CD4-positive, alpha-beta T cell treated with Interleukin-1 beta for 1 hour (primary cell): ENCODE measurements at regions not wholly inside any gene's neighbourhood (a gene's known extent, or its start where the extent isn't known, plus 50 kb on each side); places are given as distances from the start of the nearest gene placed in this dataset.

Experiments used
- DNase-seq, 2 donors: peaks; one replicate each; pipeline ENCODE4 v3.0.0-alpha.2; 2020 to 2022

DNA sequence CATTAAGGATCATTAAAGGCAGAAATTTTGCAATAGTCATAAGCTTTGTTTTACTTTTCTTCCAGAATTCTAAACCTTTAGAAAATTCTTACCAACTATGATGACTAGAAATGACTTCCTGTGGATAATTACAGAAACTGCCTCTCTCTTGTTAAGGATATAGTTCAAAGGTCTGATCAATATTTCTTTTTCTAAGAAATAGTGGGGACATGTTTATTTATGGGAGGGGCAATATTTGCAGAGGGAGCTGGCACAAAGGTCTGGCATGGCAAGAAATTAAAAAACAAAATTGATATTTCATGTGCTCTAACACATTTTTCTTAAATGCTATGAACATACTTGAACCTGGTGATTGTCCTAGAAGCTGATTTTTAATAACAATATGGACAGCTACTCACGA, 448.9 kb downstream of the KCTD8 start:
- no peak for DNase-seq

- DNase-seq = no peak
These were observed 446.2 kb downstream of the KCTD8 start for GRCh38 chr4:44002368-44002767.

DNA sequence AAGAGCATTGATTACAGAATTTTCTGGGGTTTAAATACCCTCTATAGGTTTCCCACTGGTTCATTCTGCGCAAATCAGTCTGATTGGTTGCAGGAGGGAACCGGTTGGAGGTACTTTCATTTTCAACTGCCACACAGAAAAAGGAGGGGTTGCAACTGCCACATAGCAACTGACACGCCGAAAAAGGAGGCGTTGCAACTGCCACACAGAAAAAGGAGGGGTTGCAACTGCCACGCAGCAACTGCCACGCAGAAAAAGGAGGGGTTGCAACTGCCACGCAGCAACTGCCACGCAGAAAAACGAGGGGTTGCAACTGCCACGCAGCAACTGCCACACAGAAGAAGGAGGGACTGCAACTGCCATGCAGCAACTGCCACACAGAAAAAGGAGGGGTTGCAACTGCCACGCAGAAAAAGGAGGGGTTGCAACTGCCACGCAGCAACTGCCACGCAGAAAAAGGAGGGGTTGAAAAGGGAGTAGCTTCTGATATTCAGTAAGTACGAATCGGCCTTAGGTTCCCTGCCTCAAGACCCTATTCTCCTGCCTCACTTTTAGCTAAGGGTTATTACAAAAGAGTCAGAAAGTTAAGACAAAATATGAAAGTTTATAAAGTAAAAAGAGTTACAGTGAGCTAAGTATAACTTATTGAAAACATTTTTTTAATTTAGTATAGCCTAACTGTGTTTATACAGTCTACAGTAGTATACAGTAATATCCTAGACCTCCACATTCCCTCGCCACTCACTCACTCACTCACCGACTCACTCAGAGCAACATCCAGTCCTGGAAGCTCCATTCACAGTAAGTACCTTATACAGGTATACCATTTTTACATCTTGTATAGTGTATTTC, 431.8 kb downstream of the KCTD8 start:
- DNase-seq = no peak

GRCh38 chr4:44017422-44017739, 431.2 kb downstream of the KCTD8 start:
- DNase-seq = no peak

DNA sequence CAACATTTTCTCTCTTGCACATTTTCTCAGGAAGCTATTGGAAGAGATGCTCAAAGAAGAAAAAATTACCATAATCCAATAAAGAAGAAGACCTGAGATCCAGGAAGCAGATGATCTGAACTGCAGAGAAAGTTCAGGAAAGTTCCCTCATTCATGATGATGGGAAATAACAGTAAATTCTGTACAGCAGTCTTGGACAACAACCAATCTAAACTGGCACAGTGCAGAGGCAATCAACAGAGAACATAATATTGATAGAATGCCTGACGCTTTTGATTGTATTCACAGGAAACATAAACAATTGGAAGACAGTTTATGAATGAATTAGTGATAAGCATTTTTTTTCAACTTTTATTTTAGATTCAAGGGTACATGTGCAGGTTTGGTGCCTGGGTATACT, 428.9 kb downstream of the KCTD8 start:
- DNase-seq = no peak

DNA sequence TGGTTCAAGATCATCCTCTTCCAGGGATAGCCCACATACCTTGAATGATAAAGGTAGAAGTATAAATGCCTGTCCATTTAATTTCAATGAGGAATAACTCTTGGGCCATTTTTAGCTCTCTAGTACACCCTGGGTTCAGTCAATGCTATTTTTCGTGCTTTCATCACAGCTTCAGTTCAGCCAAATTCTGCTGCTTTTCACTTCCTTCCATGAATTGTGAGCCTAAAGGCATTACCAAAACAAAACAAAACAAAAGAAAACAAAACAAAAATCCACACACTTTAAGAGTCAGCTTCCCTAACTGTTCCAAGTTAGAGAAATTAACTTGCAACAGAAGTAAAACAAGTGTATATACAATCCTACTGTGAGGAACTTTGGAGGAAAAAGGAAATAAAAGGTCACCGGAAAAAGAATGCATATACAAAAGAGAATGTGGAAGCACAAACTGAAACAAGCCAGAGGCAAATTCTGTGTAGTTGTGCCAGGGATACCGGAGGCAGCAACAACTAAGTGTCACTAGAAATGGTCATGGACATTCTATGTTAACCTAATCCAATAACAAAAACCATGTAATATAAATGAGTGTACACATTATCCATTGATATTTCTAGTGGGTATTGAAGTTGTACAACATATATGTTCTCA, 423.1 kb downstream of the KCTD8 start:
- no peak for DNase-seq

GRCh38 chr4:44038811-44039210, 409.8 kb downstream of the KCTD8 start:
- no peak for DNase-seq

GRCh38 chr4:44046491-44046890, 402.1 kb downstream of the KCTD8 start:
- DNase-seq = no peak

- no peak for DNase-seq
These were observed 391.9 kb downstream of the KCTD8 start for GRCh38 chr4:44056721-44057151.

DNA sequence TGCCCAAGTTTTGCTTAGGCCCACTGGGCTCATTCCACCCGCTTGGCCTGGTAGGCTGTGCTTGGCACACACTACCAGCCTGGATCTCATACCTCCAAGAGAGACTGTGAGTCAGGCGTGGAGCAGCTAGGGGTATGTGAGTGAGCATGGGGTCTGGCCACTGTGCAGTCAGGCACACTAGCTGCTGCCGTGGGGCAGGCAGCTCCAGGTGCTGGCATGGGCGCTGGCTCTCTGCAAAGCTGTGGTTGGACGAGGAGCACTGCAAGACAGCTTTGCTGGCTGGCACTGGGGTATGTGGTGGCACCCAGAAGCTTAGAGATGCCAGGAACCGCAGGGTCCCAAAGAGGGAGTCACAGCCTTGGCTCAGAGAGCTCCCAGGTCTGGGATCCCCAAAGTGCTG, 377.8 kb downstream of the KCTD8 start:
- DNase-seq = no peak

- DNase-seq = no peak
These were observed 376.4 kb downstream of the KCTD8 start for GRCh38 chr4:44071959-44072955.

- no peak for DNase-seq
These were observed 361.9 kb downstream of the KCTD8 start for GRCh38 chr4:44086753-44087152.

DNA sequence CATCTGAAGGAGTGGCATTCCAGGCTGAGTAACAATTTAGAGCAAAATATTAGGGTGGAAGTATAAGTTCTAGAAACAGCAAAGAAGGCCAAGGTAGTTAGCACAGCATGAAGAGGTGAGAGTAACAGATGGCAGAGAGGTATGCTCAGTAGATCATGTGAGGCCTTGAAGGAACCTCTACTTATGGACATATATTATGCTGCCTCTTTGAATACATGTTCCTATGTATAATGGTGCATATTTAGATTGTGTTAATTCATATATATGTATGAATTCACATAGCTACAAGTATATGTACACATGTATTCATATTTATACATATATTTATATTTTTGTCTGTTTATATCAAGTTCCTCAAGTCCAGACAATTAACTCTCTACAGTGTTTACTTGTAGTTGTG, 355.2 kb downstream of the KCTD8 start:
- DNase-seq = no peak

- DNase-seq = no peak
These were observed 349.6 kb downstream of the KCTD8 start for GRCh38 chr4:44098973-44099372.

DNA sequence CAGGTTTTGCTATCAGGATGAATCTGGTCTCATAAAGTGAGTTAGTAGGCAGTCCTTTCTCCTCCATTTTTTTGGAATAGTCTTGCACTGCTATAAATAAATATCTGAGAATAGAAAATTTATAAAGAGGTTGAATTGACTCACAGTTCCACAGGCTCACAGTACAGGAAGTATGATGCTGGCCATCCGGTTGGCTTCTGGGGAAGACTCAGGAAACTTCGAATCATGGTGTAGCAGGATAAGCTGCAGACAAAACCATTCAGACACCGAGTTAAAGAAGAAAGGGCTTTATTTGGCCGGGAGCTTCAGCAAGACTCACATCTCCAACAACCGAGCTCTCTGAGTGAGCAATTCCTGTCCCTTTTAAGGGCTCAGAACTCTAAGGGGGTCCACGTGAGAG, 348.2 kb downstream of the KCTD8 start:
- DNase-seq = no peak

DNA sequence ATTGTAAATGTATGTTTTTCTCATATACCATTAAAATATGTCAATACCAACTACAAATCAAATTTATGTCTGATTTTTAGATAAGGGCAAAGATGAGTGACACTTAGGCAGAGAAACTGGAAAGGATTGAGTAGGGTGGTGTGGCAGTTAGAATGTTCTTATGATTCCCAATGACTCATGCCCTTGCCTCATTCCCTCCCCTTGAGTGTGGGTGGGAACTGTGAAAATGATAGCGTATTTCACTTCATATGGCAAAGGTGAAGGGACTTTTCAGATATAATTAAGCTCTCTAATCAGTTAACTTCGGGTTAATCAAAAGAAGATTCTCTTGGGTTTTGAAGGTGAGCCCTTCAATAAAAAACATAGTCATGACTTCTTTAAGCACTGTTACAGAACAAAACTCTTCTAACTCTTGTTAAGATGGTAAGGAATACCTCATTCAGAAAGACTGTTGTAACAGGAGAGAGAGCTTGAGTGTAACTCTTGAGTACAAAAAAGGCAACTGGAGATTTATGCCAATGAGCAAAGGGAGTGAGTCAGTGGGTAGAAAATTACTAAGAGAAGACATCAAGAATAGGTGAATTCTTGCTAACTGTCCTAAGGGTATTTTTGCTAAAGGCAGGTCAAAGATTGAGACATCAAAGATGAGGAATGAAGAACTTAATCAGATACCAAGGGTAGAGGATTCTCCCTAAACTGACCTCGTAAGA, 329.5 kb downstream of the KCTD8 start:
- DNase-seq = no peak

GRCh38 chr4:44120646-44121045, 328.0 kb downstream of the KCTD8 start:
- no peak for DNase-seq

- no peak for DNase-seq
These were observed 327.4 kb downstream of the KCTD8 start for GRCh38 chr4:44121210-44121609.
